Fibroblast of villous mesenchyme (primary cell): ENCODE measurements at regions not wholly inside any gene's neighbourhood (a gene's known extent, or its start where the extent isn't known, plus 50 kb on each side); places are given as distances from the start of the nearest gene placed in this dataset.

ENCODE experiments used
- DNase-seq: peaks from one replicate; pipeline ENCODE4 v3.0.0-alpha.2; 2010; ENCODE audit warnings: low read depth
- H3K4me3 ChIP-seq: 2 replicates; pipeline ENCODE4 v1.5.1; 2011; ENCODE audit warnings: low read depth, mild to moderate bottlenecking, low read length
- CTCF ChIP-seq: IDR thresholded peaks from 2 replicates; pipeline ENCODE4 v1.5.1; 2012; ENCODE audit warnings: low read depth, mild to moderate bottlenecking, low read length; ENCODE audit not compliant: insufficient read depth

- DNase-seq: no peak
- no peak overlapping the region for H3K4me3 ChIP-seq
- no peak for TF ChIP-seq CTCF
Measured at GRCh38 chr2:217749008-217749407, 253.8 kb downstream of the TNS1 start.

- no peak for DNase-seq
- TF ChIP-seq CTCF: no peak
- no peak overlapping the region for H3K4me3 ChIP-seq
Measured at GRCh38 chr2:217746808-217747207, 256.0 kb downstream of the TNS1 start.

- H3K4me3 ChIP-seq: no peak overlapping the region
- TF ChIP-seq CTCF: no peak
- no peak for DNase-seq
Measured at GRCh38 chr2:217743966-217744761, 258.6 kb downstream of the TNS1 start.

- no peak for TF ChIP-seq CTCF
- no peak for DNase-seq
- no peak overlapping the region for H3K4me3 ChIP-seq
Measured at GRCh38 chr2:217743407-217743806, 259.4 kb downstream of the TNS1 start.

DNA sequence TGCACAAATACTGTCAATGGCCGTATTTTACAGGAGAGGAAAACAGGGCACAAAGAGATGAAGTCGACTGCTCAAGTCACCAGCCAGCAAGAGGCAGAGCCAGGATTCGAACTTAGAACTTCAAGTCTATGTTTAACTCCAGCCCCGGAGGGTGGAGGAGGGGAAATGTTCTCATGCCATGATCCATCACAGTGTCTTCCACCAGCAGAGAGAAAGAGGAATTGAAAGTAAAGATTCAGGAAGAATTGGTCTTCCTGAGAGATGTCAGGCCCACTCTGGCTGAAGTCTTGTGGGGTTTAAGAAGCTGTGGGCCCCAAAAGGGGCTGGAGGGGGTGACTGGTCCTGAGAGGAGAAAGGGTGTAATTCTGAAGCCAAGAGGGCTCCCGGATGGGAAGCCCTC is 260.0 kb downstream of the TNS1 start:
- no peak overlapping the region for H3K4me3 ChIP-seq
- no peak for TF ChIP-seq CTCF
- DNase-seq: no peak

GRCh38 chr2:217742276-217742675 is 260.5 kb downstream of the TNS1 start:
- no peak for DNase-seq
- no peak for TF ChIP-seq CTCF
- H3K4me3 ChIP-seq: no peak overlapping the region
